Stomach (tissue), 8 donors: ENCODE measurements at regions not wholly inside any gene's neighbourhood (a gene's known extent, or its start where the extent isn't known, plus 50 kb on each side); places are given as distances from the start of the nearest gene placed in this dataset.

Source experiments
- DNase-seq, 2 donors: peaks; one replicate each; pipeline versions ENCODE4 v3.0.0 to v3.0.0-alpha.2; 2013 to 2019
- H3K27ac ChIP-seq, 5 donors: fragments of 200-600 bp in 4 of 5; sonication (generic) in 4 of 5; one replicate each; pipeline ENCODE4 v1.5.1; 2013 to 2019; ENCODE audit warnings: mild to moderate bottlenecking in 1 of 5, moderate library complexity in 1 of 5
- H3K27me3 ChIP-seq, 3 donors: fragments of 200-600 bp; sonication (generic); one replicate each; pipeline ENCODE4 v1.5.1; 2017 to 2019; ENCODE audit warnings: mixed run types in 1 of 3
- H3K36me3 ChIP-seq, 4 donors: fragments of 200-600 bp; sonication (generic); 1 replicate in 3 of 4; 2 replicates in 1 of 4; pipeline ENCODE4 v1.5.1; 2016 to 2019
- H3K4me1 ChIP-seq, 4 donors: fragments of 200-600 bp; sonication (generic); one replicate each; pipeline ENCODE4 v1.5.1; 2016 to 2019
- H3K4me3 ChIP-seq, 4 donors: fragments of 200-600 bp; sonication (generic) in 3 of 4; one replicate each; pipeline ENCODE4 v1.5.1; 2016 to 2019; ENCODE audit warnings: mild to moderate bottlenecking in 1 of 4
- H3K9me3 ChIP-seq, 4 donors: fragments of 200-600 bp; sonication (generic); one replicate each; pipeline ENCODE4 v1.5.1; 2016 to 2019
- CTCF ChIP-seq, 7 experiments: fragments of 450-650 bp in 4 of 7; fragments of 200-600 bp in 3 of 7; sonication (generic) in 3 of 7; IDR thresholded peaks; one replicate each; pipeline ENCODE4 v1.5.1; 2016 to 2019; ENCODE audit warnings: antibody characterized with exemption in 7 of 7, control low read depth in 2 of 7, mild to moderate bottlenecking in 1 of 7
- EP300 ChIP-seq: sonication (generic); formaldehyde crosslinking; IDR thresholded peaks from one replicate; pipeline ENCODE4 v1.6.1; 2017; ENCODE audit warnings: antibody characterized with exemption
- POLR2A ChIP-seq, 4 donors: fragments of 450-650 bp; IDR thresholded peaks; one replicate each; pipeline ENCODE4 v1.6.1; 2016; ENCODE audit warnings: antibody characterized with exemption in 4 of 4, control low read depth in 2 of 4, mild to moderate bottlenecking in 1 of 4, moderate library complexity in 1 of 4
- POLR2AphosphoS5 ChIP-seq, 3 donors: sonication (generic); formaldehyde crosslinking; IDR thresholded peaks; one replicate each; pipeline ENCODE4 v1.6.1; 2016; ENCODE audit warnings: antibody characterized with exemption in 3 of 3
- WGBS, 5 donors: extraction: QIAGEN DNeasy Blood & Tissue Kit in 3 of 5; methylation state at CpG; one replicate each; pipeline versions ENCODE4 v1.1.5 to v1.1.7; 2013 to 2018; 5-methylcytosine and 5-hydroxymethylcytosine counted together
- intact Hi-C: fragments of 100-400 bp; cut with DNase I; formaldehyde crosslinking; loops from one replicate; pipeline ENCODE4 v1.15.1; 2023; ENCODE audit warnings: low total_unique reads
- donor health status: healthy with polysubstance abuse.
- donor health status: Bipolar disorder and iron deficiency.
- donor health status: healthy.

GRCh38 chr5:128784726-128785125, 180.6 kb upstream of the SLC27A6 start:
- no peak for DNase-seq

GRCh38 chr5:128791312-128791711, 174.0 kb upstream of the SLC27A6 start:
- no peak overlapping the region for H3K27ac ChIP-seq
- intact Hi-C loops: no loop called here
- H3K4me3 ChIP-seq: no peak overlapping the region
- TF ChIP-seq POLR2AphosphoS5 (IDR thresholded peaks at IDR 0.05) (no peak), POLR2A (IDR thresholded peaks at IDR 0.05) (no peak), CTCF (IDR thresholded peaks at IDR 0.05) (no peak), EP300 (no peak)
- H3K36me3 ChIP-seq: no peaks in the 10 kb centered on the region
- H3K4me1 ChIP-seq: no peaks in the 10 kb centered on the region
- H3K9me3 ChIP-seq: no peaks in the 10 kb centered on the region
- H3K27me3 ChIP-seq: no peaks in the 10 kb centered on the region
- DNase-seq: no peak
- 91 to 98% (median 92%) methylated on average over 1 of the region's 1 CpG for WGBS, 5 donors

More at GRCh38 chr5:128784726-128785125, 180.6 kb upstream of the SLC27A6 start:
- peaks cover 0 to 12% (median 7%) of the 10 kb centered on the region in 4 donors for H3K4me1 ChIP-seq
- 95 to 100% (median 97%) methylated on average over 1 of the region's 1 CpG for WGBS, 5 donors
- H3K36me3 ChIP-seq: no peaks in the 10 kb centered on the region
- H3K4me3 ChIP-seq: no peak overlapping the region
- no peak overlapping the region for H3K27ac ChIP-seq
- intact Hi-C loops: no loop called here
- H3K9me3 ChIP-seq: no peaks in the 10 kb centered on the region
- no peaks in the 10 kb centered on the region for H3K27me3 ChIP-seq
- TF ChIP-seq POLR2A (IDR thresholded peaks at IDR 0.05): no peak
- TF ChIP-seq EP300: no peak
- no peak for TF ChIP-seq CTCF (IDR thresholded peaks at IDR 0.05)
- no peak for TF ChIP-seq POLR2AphosphoS5 (IDR thresholded peaks at IDR 0.05)

- no peak overlapping the region for H3K27ac ChIP-seq
- WGBS, 5 donors: 73 to 83% (median 80%) methylated on average over 4 of the region's 4 CpGs
- no peaks in the 10 kb centered on the region for H3K4me1 ChIP-seq
- intact Hi-C loops: no loop called here
- no peak for DNase-seq
- H3K9me3 ChIP-seq: no peaks in the 10 kb centered on the region
- H3K4me3 ChIP-seq: no peak overlapping the region
- TF ChIP-seq CTCF (IDR thresholded peaks at IDR 0.05): no peak
- no peak for TF ChIP-seq POLR2AphosphoS5 (IDR thresholded peaks at IDR 0.05)
- no peak for TF ChIP-seq POLR2A (IDR thresholded peaks at IDR 0.05)
- no peak for TF ChIP-seq EP300
- no peaks in the 10 kb centered on the region for H3K36me3 ChIP-seq
- H3K27me3 ChIP-seq: no peaks in the 10 kb centered on the region
These were observed 168.8 kb upstream of the SLC27A6 start for GRCh38 chr5:128796506-128796905.

GRCh38 chr5:128798871-128799270, 166.4 kb upstream of the SLC27A6 start:
- no peaks in the 10 kb centered on the region for H3K9me3 ChIP-seq
- DNase-seq: no peak
- no peaks in the 10 kb centered on the region for H3K36me3 ChIP-seq
- no peaks in the 10 kb centered on the region for H3K27me3 ChIP-seq
- no peak for TF ChIP-seq POLR2A (IDR thresholded peaks at IDR 0.05)
- no peak for TF ChIP-seq POLR2AphosphoS5 (IDR thresholded peaks at IDR 0.05)
- no peak for TF ChIP-seq CTCF (IDR thresholded peaks at IDR 0.05)
- TF ChIP-seq EP300: no peak
- intact Hi-C loops: no loop called here
- H3K27ac ChIP-seq: no peak overlapping the region
- no peak overlapping the region for H3K4me3 ChIP-seq
- no peaks in the 10 kb centered on the region for H3K4me1 ChIP-seq
